T-helper 2 cell treated with Interferon-gamma antibody and Interleukin-4, amounts not matched to agents 5 μg/mL and 100 μg/mL, for 36 hours (primary cell): ENCODE measurements at regions not wholly inside any gene's neighbourhood (a gene's known extent, or its start where the extent isn't known, plus 50 kb on each side); places are given as distances from the start of the nearest gene placed in this dataset.

Experiments
- DNase-seq: peaks from one replicate; pipeline ENCODE4 v3.0.0; 2021; ENCODE audit warnings: low spot score
- H3K27ac Mint-ChIP-seq: one replicate; pipeline ENCODE4 v1.8.0; 2021; ENCODE audit warnings: mild to moderate bottlenecking, mixed read lengths
- H3K27me3 Mint-ChIP-seq: one replicate; pipeline ENCODE4 v1.8.0; 2021; ENCODE audit warnings: low read depth, mixed read lengths
- H3K36me3 Mint-ChIP-seq: one replicate; pipeline ENCODE4 v1.8.0; 2021; ENCODE audit warnings: low read depth, mixed read lengths
- H3K4me1 Mint-ChIP-seq: one replicate; pipeline ENCODE4 v1.8.0; 2021; ENCODE audit warnings: low read depth, mixed read lengths
- H3K4me3 Mint-ChIP-seq: one replicate; pipeline ENCODE4 v1.8.0; 2022; ENCODE audit warnings: mild to moderate bottlenecking, moderate library complexity, mixed read lengths
- H3K9me3 Mint-ChIP-seq: one replicate; pipeline ENCODE4 v1.8.0; 2021; ENCODE audit warnings: mixed read lengths

- Mint-ChIP-seq H3K9me3 (no peaks in the 10 kb centered on the region), H3K4me1 (no peaks in the 10 kb centered on the region), H3K4me3 (no peak overlapping the region), H3K27ac (no peak overlapping the region), H3K27me3 (no peaks in the 10 kb centered on the region), H3K36me3 (no peaks in the 10 kb centered on the region)
- DNase-seq, result no peak
Observed at GRCh38 chr18:75638776-75639471, 211.4 kb upstream of the SMIM21 start.

GRCh38 chr18:75638223-75638775 is 210.8 kb upstream of the SMIM21 start:
- Mint-ChIP-seq H3K27ac (no peak overlapping the region), H3K36me3 (no peaks in the 10 kb centered on the region), H3K4me1 (no peaks in the 10 kb centered on the region), H3K27me3 (peaks cover 3% of the 10 kb centered on the region), H3K9me3 (no peaks in the 10 kb centered on the region), H3K4me3 (no peak overlapping the region)
- DNase-seq, result no peak

- no peaks in the 10 kb centered on the region for H3K4me1 Mint-ChIP-seq
- H3K4me3 Mint-ChIP-seq, result no peak overlapping the region
- DNase-seq, result no peak
- peaks cover 3% of the 10 kb centered on the region for H3K27me3 Mint-ChIP-seq
- H3K9me3 Mint-ChIP-seq, result no peaks in the 10 kb centered on the region
- H3K36me3 Mint-ChIP-seq, result no peaks in the 10 kb centered on the region
- no peak overlapping the region for H3K27ac Mint-ChIP-seq
Observed at GRCh38 chr18:75635096-75635495, 207.6 kb upstream of the SMIM21 start.

DNA sequence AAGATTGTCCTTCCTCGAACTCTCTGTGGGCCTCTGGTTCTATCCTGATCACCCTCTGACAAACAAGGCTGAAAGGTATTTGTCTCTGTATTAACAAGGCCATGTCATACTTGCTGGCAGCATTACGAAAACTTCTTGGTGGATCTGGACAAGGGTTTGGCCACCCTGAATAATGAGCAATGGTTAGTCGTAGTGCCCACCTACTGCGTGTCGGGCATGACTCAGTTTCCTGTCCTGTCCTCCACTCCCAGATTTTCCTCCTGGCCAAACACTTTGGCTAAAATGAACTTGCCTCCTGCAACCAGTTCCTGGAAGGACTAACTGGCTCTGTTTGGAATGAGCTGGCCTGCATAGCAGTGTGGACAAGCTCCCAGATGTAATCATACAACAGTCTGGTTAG is 198.5 kb upstream of the SMIM21 start:
- no peak for DNase-seq
- H3K27me3 Mint-ChIP-seq, result no peaks in the 10 kb centered on the region
- H3K36me3 Mint-ChIP-seq, result no peaks in the 10 kb centered on the region
- no peaks in the 10 kb centered on the region for H3K9me3 Mint-ChIP-seq
- H3K27ac Mint-ChIP-seq, result no peak overlapping the region
- H3K4me3 Mint-ChIP-seq, result no peak overlapping the region
- H3K4me1 Mint-ChIP-seq, result no peaks in the 10 kb centered on the region

DNA sequence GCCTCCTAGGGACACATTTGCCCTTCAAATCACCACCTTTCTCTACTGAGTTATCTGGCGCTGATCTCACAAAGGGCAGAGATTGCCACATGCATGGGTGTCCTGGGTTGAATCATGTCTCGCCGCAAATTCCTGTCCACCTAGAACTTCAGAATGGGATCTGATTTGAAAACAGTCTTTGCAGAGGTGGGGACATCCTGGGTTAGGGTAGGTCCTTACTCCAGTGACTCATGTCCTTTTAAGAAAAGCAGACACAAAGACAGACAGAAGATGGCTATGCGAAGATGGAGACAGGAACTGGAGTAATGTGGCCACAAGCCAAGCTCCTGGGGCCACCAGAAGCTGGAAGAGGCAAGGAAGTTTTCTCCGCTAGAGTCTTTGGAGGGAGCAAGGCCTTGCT is 197.4 kb upstream of the SMIM21 start:
- Mint-ChIP-seq H3K4me1 (no peaks in the 10 kb centered on the region), H3K27me3 (no peaks in the 10 kb centered on the region), H3K36me3 (no peaks in the 10 kb centered on the region), H3K4me3 (no peak overlapping the region), H3K27ac (no peak overlapping the region), H3K9me3 (no peaks in the 10 kb centered on the region)
- DNase-seq, result no peak

GRCh38 chr18:75621818-75622217 is 194.3 kb upstream of the SMIM21 start:
- Mint-ChIP-seq H3K4me1 (no peaks in the 10 kb centered on the region), H3K4me3 (no peak overlapping the region), H3K27ac (no peak overlapping the region), H3K36me3 (no peaks in the 10 kb centered on the region), H3K27me3 (no peaks in the 10 kb centered on the region), H3K9me3 (no peaks in the 10 kb centered on the region)
- DNase-seq, result no peak

- DNase-seq, result no peak
- H3K4me3 Mint-ChIP-seq, result no peak overlapping the region
- H3K9me3 Mint-ChIP-seq, result no peaks in the 10 kb centered on the region
- no peaks in the 10 kb centered on the region for H3K27me3 Mint-ChIP-seq
- no peaks in the 10 kb centered on the region for H3K4me1 Mint-ChIP-seq
- H3K27ac Mint-ChIP-seq, result no peak overlapping the region
- no peaks in the 10 kb centered on the region for H3K36me3 Mint-ChIP-seq
Observed at GRCh38 chr18:75618146-75618545, 190.6 kb upstream of the SMIM21 start.

DNA sequence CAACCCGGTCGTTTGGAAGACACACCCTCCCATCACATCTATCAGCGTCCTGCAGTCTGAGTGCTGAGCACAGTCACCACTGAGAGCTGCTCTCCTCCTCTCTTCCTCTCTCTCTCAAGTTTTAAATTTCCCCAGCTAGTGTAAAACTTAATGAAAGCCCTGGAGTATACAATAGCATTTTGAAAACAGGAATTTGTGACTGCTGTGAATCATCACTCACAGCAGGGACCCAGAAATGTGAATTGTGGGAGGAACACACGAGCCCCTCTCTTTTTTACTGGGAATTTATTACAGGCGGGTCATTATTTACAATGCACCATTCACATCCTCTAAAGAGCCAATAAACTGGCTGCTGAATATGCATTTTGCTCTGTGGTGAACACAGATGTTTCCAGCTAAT is 185.0 kb upstream of the SMIM21 start:
- Mint-ChIP-seq H3K27ac (no peak overlapping the region), H3K4me3 (no peak overlapping the region), H3K9me3 (no peaks in the 10 kb centered on the region), H3K4me1 (no peaks in the 10 kb centered on the region), H3K36me3 (no peaks in the 10 kb centered on the region), H3K27me3 (no peaks in the 10 kb centered on the region)
- no peak for DNase-seq

- DNase-seq, result no peak
- H3K4me3 Mint-ChIP-seq, result no peak overlapping the region
- H3K27ac Mint-ChIP-seq, result no peak overlapping the region
- H3K4me1 Mint-ChIP-seq, result no peaks in the 10 kb centered on the region
- no peaks in the 10 kb centered on the region for H3K9me3 Mint-ChIP-seq
- no peaks in the 10 kb centered on the region for H3K36me3 Mint-ChIP-seq
- no peaks in the 10 kb centered on the region for H3K27me3 Mint-ChIP-seq
Observed at GRCh38 chr18:75607701-75608100, 180.2 kb upstream of the SMIM21 start.

DNA sequence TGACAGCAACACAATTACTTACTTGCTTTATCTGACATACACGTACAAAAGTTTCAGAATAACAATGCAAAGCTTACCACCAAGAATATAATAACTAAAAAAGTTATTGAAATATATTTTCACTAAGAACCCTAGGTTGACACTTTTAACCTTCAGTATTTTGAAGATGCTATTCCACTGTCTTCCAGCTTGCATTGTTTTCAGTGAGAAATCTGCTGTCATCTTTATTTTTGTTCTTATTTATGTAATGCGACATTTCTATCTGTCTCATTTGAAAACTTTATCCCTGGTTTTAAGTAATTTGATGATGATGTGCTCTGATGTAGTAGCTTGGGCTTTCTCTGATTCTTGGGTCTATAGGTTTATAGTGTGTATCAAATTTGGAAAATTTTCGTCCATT is 165.0 kb upstream of the SMIM21 start:
- Mint-ChIP-seq H3K9me3 (peaks cover 28% of the 10 kb centered on the region), H3K27ac (no peak overlapping the region), H3K4me3 (no peak overlapping the region)

DNA sequence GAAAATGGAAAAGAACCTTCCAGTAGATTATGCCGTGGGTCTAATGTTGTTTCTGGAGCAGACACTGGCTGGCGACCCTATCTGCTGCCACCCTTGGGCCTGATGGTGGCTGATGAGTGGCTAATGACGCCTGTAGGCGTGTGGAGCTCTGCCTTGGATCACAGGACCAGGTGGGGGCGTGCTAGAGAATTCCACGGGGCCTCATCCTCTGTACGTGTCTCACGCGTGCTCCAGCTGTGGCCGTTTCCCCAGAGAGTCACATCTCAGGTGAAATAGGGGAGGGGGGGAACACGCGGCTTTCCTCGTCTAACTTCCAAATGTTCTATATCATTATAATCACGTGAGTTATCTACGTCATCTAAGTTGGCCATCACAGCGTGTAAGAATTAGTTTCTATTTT is 160.9 kb upstream of the SMIM21 start:
- no peaks in the 10 kb centered on the region for H3K27me3 Mint-ChIP-seq
- no peak for DNase-seq
- H3K4me3 Mint-ChIP-seq, result no peak overlapping the region
- H3K27ac Mint-ChIP-seq, result no peak overlapping the region
- H3K36me3 Mint-ChIP-seq, result no peaks in the 10 kb centered on the region
- H3K9me3 Mint-ChIP-seq, result peaks cover 21% of the 10 kb centered on the region
- H3K4me1 Mint-ChIP-seq, result no peaks in the 10 kb centered on the region

More for the DNA sequence above, 165.0 kb upstream of the SMIM21 start:
- no peak for DNase-seq
- H3K4me1 Mint-ChIP-seq, result no peaks in the 10 kb centered on the region
- H3K27me3 Mint-ChIP-seq, result no peaks in the 10 kb centered on the region
- no peaks in the 10 kb centered on the region for H3K36me3 Mint-ChIP-seq

GRCh38 chr18:75587131-75587530 is 159.6 kb upstream of the SMIM21 start:
- H3K4me3 Mint-ChIP-seq, result no peak overlapping the region
- no peaks in the 10 kb centered on the region for H3K27me3 Mint-ChIP-seq
- H3K36me3 Mint-ChIP-seq, result no peaks in the 10 kb centered on the region
- H3K4me1 Mint-ChIP-seq, result no peaks in the 10 kb centered on the region
- no peak overlapping the region for H3K27ac Mint-ChIP-seq
- H3K9me3 Mint-ChIP-seq, result peaks cover 8% of the 10 kb centered on the region
- DNase-seq, result no peak

DNA sequence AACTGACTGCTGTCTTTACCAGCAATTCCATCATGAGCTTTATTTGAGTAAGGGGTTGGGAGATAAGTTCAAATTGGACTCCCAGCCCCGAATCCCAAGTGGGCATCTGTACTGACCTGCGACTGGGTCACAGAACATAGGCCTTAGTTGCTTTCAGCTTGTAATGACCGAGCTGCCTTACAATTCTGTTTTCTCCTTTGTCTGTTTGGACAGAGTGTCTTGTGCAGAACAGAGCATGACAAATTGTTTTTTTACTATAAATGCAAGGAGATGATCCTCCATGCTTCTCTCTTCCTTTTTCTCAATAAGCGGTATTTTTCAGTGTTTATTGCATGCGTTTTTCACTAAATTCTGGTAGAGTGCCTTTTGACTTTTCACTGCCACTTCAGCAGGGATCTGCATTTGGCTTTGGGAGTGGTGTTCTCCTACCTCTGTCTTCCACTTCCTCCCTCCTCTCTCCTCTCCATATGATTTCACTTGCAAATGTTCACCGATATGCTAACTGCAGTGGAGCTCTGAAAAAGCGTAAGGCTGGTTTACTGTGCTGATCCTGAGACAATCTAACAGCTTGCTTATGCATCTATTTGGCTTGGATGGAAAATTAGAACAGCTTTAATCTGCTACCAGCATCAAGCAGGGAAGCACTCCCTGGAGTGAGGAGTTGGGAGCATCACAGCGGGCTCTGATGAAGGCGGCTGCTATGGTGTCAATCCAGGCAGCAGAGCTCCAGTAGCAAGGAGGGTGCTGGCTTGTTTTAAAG is 158.8 kb upstream of the SMIM21 start:
- no peaks in the 10 kb centered on the region for H3K4me1 Mint-ChIP-seq
- no peaks in the 10 kb centered on the region for H3K9me3 Mint-ChIP-seq
- no peak overlapping the region for H3K4me3 Mint-ChIP-seq
- no peaks in the 10 kb centered on the region for H3K27me3 Mint-ChIP-seq
- no peaks in the 10 kb centered on the region for H3K36me3 Mint-ChIP-seq
- H3K27ac Mint-ChIP-seq, result no peak overlapping the region
- DNase-seq, result no peak

DNA sequence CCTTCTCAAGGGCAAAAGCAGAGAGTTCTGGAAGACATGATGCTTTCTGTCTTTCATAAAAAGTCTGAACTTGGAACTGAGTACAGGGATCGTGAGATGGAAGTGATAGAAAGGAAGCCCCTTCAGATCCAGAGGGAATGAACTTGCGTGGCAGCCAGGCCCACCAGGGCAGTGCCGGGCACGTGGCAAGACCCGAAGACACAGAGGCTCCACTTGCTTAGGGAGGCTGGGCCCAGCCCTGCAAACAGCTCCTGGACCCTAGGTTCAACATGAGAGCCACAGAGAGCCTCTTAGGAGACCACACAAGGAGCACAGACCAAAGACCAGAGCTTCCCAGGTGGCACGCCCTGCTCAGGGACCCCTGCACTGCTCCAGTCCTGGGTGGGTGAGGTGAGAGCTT is 155.4 kb upstream of the SMIM21 start:
- no peaks in the 10 kb centered on the region for H3K9me3 Mint-ChIP-seq

More for the DNA sequence above, 155.4 kb upstream of the SMIM21 start:
- Mint-ChIP-seq H3K27ac (no peak overlapping the region), H3K4me3 (no peak overlapping the region), H3K36me3 (no peaks in the 10 kb centered on the region), H3K4me1 (no peaks in the 10 kb centered on the region), H3K27me3 (no peaks in the 10 kb centered on the region)
- no peak for DNase-seq
